ENCODE measurements at regions not wholly inside any gene's neighbourhood (a gene's known extent, or its start where the extent isn't known, plus 50 kb on each side); places are given as distances from the start of the nearest gene placed in this dataset.

DNA sequence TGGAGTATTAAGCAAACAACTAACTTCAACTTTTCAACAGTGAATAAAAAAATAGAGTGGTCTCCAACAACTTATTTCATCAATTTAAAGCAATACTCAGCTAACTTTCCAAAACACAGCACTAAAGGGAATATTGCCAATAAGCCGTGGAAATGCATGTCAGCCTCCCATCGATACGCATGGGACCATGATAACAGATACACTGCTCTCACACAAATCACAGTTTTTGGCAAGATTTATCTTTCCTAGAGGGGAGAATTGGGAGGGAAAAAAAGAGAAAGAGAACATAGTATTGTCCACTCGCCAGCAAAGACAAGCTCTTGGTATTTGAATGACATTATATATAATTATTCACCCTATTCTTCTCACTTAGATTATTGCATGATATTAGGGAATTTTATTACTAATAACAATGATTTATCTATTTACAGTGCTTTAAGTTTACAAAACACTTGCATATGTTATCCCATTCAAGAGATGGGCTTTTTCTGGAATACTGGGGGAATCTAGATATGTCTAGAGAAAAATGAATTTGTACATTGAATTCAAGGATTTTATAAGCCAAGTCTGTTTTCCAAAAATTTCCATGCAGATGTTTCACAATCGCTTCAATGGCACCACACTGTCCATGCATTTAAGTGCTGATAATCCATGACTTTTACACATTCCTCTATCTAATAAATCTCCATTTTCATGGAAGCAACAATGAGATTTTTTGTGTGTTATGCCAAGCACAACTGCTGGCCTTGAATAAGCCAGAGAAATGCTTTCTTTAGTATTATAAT, 194.0 kb upstream of the MGMT start:
- DNase-seq (ENCODE audit: low read depth, low spot score), result no peak

DNA sequence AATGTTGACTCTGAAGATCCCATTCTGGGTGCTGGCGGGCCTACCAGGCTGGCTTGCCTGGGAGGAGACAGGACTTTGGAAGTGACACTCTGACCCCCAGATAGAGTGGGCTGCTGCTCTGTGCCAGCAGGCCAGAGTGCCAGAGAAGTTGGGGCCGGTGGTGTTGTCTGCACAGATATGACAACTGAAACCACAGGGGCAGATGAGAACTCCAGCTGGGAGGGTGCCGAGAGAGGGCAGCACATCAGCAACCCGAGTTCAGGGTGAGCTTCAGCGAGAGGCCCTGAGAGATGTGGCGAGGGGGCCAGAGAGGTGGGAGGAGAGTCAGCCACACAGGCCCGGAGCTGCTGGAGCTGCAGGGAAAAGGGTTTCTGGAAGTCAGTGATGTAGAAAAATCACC, 193.2 kb upstream of the MGMT start:
- DNase-seq (ENCODE audit: low read depth, low spot score), result no peak

DNA sequence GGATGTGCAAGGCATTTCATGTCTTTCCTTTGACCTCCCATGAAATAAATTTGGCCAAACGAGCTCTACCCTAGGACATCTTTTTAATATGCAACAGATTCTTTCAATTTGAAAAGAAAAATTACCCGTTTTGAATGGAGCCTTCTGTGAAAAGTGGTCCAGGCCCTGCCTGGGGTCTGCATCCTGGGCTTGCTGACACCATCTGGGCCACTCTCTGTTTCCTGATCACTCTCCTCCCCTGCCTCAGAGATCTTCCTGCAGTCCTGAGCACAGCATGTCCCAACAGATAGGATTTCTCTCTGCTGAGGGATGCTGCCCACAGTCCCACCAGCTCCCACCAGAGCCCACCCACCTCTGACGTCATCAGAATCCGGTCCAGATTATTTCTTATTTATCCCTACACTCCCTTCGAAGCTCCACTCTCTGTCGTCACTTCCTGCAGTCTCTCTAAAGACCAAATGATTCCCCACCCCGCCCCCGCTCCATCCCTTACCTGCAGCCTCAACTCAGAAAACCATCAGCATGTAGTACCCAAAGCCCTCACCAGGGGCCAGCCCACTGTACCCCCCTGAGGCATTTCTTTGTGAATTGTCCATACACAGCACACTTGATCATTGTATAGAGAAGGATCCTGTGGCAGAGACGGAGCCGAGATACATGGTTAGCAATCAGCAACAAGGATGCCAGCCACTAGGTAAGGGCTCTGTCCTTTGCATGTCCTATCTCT, 192.1 kb upstream of the MGMT start:
- DNase-seq (ENCODE audit: low read depth, low spot score), result no peak

DNA sequence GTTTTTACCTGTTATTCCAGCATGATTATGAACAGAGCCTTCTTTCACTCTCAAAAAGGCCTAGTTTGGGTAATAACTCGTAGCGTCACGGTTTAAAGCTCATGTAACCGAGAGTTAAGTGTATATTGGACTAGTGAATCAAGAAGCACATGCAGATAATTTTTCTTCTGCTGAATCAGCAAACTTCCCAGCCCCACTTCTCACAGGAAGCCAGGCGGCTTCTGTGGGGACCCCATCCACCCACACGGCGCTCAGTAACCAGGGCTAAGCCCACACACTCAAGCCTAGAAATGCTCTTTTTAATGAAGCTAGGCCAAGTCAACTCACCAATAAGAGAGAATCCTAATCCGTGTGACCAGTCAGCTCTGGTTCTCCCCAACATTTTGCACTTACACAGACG, 191.2 kb upstream of the MGMT start:
- no peak for DNase-seq (ENCODE audit: low read depth, low spot score)

DNA sequence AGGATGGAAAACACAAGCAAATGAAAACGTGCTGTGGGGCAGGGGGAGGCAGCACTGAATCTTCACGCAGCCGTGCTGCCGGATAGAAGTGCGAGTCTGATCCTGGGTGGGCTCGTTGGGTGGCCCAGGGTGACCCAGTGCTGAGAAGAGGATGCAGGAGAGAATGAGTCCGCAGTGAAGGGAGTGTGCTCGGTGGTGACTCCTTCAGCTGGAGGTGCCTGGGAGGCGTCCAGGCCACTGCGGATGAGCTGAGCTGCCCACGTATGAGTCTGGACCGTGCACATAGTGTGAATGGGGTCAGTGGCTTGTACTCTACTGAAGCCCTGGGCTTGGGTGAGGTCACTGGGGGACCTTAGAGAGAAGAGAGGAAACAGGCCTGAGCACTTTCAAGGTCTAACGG, 190.0 kb upstream of the MGMT start:
- no peak for DNase-seq (ENCODE audit: low read depth, low spot score)

DNA sequence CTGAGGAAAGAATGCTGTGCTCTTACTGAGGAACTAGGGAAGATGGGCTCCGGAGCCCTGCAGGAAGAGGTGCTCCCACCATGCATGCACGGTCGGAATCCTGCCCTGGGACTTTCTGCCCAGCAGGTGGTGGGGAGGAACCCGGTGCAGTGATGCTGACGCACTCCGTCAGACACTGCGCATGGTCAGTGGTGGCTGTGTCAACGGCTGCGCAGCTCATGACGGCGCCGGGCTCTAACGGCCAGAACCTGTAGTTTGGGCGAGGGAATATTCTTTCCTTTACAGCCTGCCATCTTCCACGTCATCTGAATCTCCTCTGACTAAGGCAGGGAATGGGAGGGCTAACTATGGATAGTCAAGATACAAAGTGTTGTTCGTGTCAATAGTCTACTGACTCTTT, 189.2 kb upstream of the MGMT start:
- no peak for DNase-seq (ENCODE audit: low read depth, low spot score)

DNA sequence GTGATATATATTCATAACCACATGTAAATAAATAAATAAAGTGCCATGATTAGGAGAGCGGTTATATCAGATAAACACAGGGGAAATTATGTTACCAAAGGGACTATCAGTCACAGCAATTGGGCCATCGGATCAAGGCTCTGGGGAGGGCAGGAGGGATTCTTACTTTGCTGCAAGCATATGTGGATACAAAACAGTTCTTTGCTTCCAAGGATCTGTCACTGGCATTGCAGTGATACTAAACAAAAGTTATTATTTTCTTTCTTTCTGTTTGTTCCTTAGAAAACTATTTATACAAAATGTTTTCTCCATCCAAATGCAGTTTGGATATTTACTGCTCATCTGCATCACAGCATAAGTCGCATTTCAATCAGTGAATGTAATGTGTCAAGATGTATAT, 188.4 kb upstream of the MGMT start:
- DNase-seq (ENCODE audit: low read depth, low spot score), result no peak

DNA sequence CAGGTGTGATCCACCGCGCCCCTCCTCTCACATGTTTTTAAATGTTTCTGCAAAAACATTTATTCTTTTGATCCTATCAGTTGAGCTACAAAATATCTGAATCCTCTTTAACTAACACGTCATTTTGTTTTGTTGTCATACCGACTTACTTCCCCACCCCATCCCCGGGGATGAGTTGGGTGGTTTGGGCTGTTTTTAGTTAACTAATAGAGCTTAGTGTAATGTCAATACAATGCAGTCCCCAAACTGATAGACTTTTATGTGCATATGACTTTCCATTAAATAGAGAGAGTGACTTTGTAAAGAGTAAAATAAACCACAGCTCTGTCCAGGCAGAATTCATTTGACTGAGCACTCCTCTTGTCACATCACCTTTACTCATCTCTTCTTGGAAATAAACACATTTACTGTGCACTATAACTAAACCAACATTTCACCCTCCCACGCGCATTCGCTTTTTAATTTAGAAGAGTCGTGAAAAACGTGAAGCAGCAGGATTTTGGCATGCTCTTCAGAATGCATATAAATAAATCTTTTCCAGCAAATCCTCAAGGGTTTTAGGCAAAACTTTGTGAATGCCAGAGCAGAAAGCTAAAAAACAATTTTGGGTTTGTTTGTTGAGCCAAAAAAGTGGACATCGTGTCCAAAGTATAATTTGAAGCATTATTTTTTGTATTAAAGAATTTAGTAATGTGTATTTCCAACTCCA, 187.4 kb upstream of the MGMT start:
- DNase-seq (ENCODE audit: low read depth, low spot score), result no peak

DNA sequence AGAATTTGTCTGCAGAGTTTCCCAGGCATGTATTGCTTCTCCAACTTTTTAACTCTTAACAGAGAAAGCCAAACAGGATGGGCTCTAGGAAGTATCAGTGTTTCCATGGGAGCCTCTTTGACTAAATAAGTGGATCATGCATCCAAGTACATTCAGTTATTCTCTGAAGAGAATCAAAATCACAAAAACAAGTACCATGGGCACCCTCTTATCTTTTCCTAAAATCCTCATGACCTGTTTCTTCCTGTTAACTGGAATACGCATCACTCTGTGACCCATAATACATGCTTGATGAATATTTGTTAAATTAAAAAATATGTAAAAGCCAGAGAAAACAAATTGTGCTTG, 186.9 kb upstream of the MGMT start:
- no peak for DNase-seq (ENCODE audit: low read depth, low spot score)

DNA sequence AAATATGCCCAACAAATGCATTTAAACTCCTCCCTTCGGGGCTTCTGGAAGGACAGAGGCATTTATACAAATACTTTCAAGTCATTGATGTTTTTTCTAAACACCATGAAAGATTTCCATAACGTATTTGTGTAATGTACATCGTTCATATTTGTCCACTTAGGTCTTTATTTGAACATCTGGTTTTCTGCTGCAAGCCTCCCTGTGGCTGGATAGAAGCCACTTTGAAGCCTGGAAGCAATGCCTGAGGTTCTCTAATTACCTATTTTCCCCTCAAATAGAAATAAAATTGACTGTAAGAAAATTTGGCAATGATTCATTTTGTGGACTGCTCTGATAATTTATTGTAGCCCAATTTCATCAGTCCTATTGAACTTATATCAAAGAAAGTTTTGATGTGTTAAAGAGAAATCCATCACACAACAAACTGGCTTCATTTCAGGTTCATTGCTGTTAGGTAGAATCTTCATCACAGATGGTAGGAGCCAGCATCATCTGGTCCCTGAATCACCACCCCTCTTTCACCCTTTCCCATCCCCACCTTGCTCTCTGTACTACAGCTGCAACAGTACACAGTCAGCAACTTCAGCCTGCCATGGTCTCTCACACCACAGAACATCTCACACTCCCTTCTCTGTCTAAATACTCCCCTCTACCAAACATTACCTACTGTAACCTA, 186.0 kb upstream of the MGMT start:
- DNase-seq (ENCODE audit: low read depth, low spot score), result no peak

DNA sequence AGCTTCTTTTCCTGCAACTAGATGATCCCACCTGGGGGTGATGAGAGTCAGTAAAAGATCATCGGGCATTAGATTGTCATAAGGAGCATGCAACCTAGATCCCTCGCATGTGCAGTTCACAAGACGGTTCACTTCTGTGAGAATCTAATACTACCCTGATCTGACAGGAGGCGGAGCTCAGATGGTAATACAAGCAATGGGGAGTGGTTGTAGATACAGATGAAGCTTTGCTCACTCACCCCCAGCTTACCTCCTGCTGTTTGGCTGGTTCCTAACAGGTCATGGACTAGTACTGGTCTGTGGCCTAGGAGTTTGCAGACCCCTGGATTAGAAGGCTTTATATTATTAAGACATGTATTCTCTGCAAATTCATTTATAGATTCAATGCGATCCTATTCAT, 181.6 kb upstream of the MGMT start:
- DNase-seq (ENCODE audit: low read depth, low spot score), result no peak

DNA sequence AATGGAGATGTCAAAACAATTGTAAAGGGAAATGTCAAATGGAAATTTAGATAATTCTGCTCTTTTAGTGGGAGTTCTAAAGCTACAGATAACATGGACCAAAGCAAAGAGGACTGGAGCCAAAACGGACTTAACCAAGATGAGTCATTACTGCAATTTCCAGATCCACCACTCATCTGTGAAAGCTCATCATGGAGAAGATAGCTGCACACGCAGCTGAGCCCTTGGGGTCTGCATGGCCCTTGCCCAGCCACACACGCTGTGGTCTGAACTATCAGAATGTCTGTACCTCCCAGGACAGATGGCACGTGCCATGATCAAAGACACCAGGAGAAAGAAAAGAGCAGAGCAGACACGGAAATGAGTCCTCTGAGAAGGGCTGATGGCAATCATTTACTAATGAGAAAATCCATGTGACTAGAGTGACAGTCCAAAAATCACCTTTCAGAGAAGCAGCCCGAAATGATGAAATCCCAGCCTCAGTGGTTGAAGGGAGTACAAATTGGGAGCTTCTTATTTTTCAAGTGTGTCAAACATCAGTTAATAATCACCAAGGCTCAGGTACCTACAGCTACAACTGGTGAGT, 177.9 kb upstream of the MGMT start:
- DNase-seq (ENCODE audit: low read depth, low spot score), result no peak

DNA sequence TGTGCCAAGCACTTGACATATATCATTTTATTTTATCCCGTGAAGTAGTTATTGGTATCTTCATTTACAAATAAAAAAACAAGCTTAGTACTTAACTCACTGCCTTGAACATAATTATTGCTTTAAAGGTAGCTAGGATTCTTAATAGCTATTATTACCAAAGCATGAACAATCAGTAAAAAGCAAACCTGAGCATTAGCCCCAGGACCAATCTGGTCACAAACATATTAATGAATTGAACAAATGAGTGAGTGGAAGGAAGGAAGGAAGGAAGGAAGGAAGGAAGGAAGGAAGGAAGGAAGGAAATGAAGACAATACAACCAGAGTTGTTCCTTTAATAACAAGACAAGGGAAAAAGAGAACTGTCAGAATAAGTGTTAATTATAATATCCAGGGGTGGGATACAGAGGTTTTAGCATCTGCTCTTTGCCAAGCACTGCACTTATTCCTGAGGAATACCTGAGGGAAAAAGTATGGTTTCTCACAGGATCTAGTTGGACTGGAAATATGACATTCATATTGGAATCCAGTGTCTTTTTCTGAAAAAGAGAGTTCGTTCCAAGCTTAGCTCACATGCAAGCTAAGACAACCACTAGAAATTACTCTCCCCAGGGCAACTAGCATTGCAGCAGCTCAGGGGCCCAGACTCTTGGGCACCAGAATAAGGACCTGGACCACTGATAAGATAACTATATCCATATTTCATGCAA, 172.9 kb upstream of the MGMT start:
- DNase-seq (ENCODE audit: low read depth, low spot score), result no peak

DNA sequence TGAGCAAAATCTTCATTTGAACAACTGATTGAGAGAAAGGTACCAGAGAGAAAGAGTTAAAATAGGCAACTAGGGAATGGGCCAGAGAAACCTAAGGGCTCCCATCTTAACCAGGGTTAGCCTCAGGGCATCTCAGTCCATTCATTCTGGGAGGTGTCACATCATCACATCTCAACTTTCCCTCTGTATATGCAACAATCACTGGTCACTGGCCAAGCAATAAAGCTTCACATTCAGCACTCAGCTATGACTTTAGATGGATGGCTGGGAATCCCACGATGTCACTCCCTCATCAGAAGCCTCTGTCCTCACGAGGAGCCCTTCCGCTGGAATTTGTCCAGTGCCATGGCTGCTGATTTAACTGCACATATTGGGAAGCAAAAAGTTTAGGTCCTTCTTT, 172.1 kb upstream of the MGMT start:
- no peak for DNase-seq (ENCODE audit: low read depth, low spot score)

DNA sequence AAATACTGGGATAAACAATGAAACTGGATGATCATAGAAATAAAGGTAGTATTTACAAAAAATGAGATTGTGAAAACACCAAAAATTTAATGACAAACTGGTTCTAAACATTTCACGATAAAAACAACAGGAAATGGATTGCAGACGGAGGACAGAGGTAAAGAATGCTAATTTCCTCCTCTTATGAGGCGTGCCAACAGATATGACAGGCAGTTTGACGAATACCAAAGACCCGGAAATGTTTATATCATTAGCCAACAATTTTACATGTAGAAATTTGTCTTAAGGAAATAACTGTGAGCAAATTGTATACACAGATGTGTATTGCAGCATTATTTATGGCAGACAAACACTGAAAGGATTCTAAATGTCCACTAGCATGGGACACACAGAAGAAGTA, 162.0 kb upstream of the MGMT start:
- no peak for DNase-seq (ENCODE audit: low read depth, low spot score)

DNA sequence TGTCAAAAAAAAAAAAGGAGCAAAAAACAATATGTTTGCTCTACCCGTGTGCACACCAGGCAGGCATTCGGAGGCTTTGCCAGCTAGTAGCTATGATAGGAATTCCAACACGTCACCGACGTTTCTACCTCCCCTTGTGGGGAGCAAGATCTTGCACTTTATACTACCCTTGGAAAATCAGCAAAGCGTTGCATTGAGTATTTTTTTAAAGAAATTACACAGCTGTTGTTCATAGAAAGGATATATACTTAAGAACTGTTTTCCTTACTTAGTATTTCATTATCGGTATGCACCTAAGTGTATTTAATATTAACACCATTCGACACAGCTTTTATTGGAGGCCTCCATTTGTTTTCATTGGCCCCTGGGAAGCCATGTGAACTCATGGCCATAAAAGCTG, 159.9 kb upstream of the MGMT start:
- no peak for DNase-seq (ENCODE audit: low read depth, low spot score)

DNA sequence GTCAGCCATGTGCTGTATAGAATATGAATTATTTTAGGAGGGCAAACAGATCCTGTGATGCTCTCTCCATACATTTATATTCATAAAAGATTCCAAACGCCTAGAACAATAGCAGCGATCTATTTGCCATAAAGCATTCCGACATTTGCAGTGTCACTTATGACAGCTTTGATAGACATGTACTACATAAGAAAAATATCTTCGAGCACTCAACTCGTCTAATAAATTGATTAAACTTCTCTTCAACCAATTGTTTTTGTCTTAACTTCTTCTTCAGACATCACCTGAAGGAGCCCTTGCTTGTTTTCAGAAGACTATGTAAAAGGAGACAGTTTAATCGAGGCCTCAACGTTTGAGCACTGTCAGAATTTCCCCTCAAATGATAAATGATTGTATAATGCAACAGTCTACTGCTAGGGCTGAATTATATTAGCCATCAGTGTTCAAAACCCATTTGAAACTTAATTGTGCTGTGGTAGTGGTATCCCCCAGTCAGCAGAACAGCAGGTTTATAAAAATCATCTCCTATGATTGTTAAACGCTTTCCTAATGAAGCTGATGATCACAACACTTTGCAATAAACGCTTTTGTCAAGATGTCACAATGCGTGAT, 158.0 kb upstream of the MGMT start:
- no peak for DNase-seq (ENCODE audit: low read depth, low spot score)

DNA sequence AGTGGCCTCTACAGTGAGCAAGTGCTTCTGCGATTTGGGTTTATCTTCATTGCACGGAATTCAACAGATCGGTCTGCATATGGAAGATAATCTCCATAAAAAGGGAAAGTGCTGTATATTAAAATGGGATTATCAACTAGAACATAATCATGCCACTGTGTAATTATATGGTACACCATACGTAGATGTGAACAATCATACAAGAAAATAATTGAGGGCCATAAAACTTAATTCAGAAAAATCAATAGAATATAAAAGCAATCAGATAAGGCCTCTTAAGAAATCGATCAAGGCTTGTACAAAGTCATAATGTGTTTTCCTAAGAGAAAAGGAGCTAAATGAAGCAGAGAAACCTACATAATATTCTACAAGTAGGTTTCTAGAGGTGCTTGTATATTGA, 157.5 kb upstream of the MGMT start:
- no peak for DNase-seq (ENCODE audit: low read depth, low spot score)

DNA sequence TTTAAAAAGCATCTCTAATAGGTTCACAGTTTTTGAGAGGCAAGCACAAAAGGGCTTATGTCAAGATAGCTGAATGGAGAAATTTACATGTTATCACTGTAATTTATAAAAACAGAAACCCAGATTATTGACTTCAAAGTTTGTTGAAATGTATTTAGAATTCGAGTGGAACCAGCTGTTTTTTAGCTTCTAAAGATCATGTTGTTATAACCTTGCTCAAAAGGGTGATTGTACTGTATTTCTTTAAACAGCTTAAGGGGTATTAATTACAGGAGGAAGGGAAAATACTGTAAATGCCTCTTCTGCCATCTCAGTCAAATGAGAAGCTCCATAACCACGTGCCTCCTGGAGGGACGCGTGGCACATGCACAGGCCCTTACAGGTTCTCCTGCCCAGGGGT, 156.2 kb upstream of the MGMT start:
- no peak for DNase-seq (ENCODE audit: low read depth, low spot score)

DNA sequence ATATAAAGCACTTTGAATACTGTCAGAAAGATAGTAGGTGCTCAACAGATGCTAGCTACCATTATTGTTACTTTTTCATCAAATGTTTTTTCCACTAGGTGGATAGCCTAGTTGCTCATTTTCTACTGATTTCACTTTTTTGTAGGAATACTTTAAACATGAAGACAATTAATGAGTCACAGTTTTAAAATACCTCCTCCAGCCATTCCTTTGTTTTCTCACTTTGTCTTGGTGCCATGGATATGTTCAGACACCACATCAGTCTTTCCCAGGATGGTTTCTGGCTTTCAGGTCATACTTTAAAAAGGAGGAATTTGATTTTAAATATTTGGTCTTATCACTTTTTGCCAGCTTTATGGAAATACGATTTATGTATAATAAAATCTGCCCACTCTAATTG, 147.1 kb upstream of the MGMT start:
- DNase-seq (ENCODE audit: low read depth, low spot score), result no peak

DNA sequence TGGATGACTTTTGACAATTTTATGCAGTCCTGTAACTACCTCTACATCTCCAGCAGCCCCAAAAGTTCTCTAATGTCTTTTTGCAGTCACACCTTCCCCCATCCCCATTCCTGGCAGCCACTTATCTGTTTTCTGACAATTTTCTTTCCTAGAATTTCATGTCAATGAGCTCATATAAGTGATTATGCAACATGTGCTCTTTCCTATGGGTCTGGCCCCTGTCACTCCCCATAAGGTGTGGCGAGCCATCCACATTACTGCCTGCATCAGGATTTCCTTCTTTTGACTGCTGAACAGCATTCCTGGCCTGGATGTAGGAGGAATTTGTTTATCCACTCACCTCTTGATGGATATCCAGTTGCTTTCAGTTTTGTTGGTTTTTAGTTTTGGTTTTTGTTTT, 146.7 kb upstream of the MGMT start:
- no peak for DNase-seq (ENCODE audit: low read depth, low spot score)
